NCI-H526 (cell line): ENCODE measurements at regions not wholly inside any gene's neighbourhood (a gene's known extent, or its start where the extent isn't known, plus 50 kb on each side); places are given as distances from the start of the nearest gene placed in this dataset.

Source experiments
- DNase-seq, 2 experiments: peaks; one replicate each; lab custom pipeline; 2025; lab: John Stamatoyannopoulos, UW

GRCh38 chr13:22178878-22179277 is 508.0 kb downstream of the FGF9 start:
- no peak for DNase-seq

DNA sequence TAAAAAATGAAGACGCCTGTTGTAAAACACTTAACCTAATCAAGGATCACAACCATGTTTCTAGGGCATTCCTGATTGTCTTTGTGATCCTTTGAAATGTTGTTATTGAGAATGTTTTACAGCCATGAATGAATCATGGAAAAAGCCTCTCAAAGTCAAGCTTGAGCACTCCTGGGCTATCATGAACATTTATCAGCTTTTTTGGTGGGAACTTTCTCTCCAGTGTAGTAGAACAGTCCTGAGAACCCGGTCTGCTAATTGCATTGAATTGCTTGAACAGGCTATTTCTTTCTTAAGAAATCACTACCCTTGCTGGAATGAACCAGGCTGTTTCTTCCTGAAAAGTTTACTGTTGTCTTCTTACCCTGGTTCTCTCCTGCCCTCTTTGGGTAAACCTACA is 516.5 kb downstream of the FGF9 start:
- DNase-seq, result no peak

DNA sequence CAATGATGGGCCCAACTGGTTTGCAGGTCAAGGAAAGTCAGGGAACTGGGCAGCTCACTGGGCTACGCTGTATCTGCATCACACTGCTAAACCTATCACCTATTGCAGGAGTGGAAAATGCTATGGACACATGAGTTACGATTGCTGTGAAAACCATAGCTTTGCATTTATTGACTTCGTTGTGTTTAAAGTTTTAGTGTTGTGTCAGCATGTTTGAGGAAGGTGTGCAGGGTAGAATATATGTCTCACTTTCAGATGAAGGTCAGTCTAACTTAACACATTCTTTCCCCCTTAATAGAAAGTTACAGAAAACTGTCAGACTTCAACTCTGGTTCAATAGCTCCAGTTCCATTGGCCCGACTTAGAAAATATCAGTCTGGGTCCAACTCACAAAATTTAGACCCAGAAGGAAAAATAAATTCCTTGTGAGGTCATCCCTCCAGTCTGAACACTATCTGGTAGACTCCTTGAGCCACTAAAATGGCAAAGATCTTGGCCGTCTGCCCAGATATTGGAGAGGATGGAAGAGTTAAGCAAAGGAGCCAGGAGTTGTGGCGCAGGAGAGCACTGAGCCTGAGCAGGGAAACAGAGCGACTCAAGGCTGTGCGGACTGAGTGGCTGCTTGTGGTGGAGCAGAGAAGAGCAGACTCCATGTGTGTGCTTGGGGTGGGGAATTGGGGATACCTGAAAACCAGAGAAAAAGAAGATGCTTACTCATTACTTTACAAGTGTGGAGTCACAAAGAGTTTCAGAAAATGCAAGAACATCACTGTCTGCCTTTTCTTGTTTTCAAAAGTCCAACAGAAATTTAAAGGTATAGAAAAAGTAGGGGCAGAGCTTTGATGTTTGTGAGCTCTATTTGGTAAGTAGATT is 518.5 kb downstream of the FGF9 start:
- DNase-seq, result no peak

DNA sequence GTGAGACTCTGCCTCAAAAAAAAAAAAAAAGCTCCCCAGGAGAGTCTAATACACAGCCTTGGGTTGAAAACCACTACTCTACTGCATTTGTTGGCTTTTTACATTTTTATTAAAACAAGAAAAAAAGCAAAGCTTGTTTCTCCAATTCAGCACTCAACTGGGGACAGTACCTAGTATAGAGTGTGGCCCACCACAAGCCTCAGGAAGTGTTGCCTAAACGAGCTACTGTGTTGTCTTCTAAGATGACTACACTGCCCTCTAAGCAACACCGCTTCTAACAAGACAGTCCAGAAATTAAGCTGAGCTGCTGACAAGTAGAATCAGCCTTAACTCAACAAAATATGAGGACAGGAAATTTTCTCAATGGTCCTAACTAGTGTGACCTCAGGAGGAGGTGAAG is 522.2 kb downstream of the FGF9 start:
- no peak for DNase-seq

GRCh38 chr13:22194106-22194805 is 523.4 kb downstream of the FGF9 start:
- DNase-seq, result no peak

GRCh38 chr13:22195726-22196125 is 524.9 kb downstream of the FGF9 start:
- DNase-seq, result no peak

GRCh38 chr13:22196777-22197176 is 525.9 kb downstream of the FGF9 start:
- peak in 1 of 2 experiments; percentile 57 for DNase-seq

- peak; percentile 87 to 96 for DNase-seq
These were observed 527.1 kb downstream of the FGF9 start for GRCh38 chr13:22198001-22198400.

DNA sequence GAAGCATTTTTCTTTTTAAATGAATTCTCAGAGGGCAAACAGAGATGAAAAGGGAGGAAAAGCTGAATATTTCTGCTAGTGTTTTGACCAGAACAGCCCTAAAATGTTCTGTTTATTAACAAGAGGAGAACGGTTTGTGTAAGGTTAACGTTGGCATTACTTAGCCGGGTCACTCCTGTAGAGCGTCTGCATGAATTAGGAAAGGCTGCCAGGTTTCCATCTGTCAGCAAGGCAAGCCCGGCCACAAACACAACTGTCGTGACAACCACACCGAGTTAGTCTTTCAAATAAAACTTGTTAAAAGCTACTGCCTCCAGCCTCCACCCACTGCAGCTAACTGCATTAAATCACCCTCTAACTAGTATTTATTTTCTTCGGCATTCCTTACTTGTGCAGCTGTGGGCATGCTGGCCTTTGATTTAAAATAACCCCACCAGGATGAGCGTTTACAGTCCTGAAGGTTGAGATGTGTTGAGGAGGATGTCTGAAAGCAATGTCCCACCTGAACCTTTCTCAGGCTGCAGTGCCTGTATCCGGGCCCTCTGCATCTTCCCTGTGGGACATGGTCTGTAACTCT is 527.9 kb downstream of the FGF9 start:
- DNase-seq, result peak in 1 of 2 experiments; percentile 50

DNA sequence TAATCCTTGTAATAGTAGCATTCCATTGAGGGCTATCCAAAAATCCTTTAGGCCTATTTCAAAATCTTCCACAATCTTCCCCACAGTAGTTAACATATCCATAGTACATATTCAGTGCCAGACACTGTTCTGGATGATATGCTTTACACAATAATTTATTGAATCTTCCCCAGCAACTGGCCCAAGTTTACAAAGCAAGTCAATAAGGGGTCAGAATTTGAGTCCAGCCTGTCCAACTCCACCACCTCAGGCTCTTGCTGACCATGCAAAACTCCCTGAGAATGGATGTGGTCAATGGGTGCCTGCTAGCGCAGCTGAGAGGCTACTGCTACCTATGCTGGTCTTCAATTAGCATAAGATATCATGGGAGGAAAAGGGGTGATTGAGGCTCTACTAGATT is 529.6 kb downstream of the FGF9 start:
- no peak for DNase-seq

GRCh38 chr13:22201375-22201925 is 530.6 kb downstream of the FGF9 start:
- no peak for DNase-seq

- DNase-seq, result no peak
These were observed 539.5 kb downstream of the FGF9 start for GRCh38 chr13:22210134-22210930.

- no peak for DNase-seq
These were observed 541.0 kb downstream of the FGF9 start for GRCh38 chr13:22211876-22212275.

GRCh38 chr13:22212576-22212975 is 541.7 kb downstream of the FGF9 start:
- no peak for DNase-seq

DNA sequence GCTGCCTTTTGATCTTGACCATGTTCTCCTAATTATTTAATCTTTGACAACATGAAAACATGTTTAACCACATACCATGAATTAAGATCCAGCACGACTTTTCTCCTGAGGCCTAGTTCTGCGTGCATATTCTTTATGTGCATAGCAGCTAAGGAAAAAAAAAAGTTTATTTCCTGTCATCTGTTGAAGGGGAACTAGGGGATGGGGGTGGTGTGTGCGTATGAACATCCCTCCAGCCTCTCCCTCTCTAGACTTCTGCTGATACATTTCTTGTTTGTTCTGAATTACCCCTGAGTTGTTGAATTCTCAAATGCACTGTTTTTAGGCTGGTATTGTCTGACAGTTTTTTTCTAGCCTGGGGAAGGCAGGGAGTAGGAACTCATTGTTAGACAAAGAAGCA is 543.3 kb downstream of the FGF9 start:
- DNase-seq, result no peak

- DNase-seq, result no peak
These were observed 547.9 kb downstream of the FGF9 start for GRCh38 chr13:22218797-22219196.

- no peak for DNase-seq
These were observed 548.8 kb downstream of the FGF9 start for GRCh38 chr13:22219709-22220108.

DNA sequence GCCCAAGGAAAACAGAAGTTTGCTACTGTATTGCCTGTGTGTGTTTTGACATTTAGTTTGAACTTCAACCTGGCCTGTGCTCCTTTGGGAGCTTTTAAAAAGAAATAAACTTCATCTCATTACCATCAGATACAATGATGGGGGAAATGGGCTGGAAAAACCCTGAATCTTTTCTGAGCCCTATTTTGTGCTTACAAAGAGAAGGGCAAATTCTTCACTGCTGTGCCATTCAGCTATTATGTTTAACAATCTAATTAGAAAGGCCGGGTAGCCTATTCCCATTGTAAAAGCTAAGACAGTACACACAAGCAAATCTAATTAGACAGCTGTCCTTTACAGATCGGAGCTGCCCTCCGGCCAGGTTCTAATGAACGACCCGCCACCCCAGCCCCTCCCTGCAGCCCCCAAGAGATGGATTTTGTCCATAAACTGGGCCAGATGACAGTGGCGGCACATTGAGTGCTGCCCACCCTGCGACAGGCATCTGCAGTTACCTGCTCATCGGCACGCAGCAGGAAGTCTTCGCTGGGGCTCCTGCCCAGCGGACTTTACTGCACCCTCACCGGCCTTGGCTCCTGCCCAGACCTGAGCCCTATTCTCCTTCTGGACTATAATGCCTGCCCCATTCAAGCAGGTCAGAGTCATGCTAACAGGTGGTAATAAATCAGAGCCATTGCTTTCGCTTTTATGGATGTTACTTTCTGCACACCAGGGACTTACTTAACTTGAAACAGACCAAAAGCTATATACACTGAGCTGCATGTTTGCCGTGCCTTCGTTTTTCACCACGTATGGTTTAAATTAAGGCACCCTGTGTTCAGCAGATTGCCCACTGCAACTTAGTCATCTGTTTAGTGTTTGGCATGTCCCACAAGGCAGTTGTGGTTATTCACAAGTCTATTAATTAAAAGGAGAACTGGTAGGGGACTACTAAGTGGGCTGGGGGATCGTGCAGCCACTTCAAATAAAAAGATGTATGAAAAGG is 549.6 kb downstream of the FGF9 start:
- no peak for DNase-seq

- no peak for DNase-seq
These were observed 552.5 kb downstream of the FGF9 start for GRCh38 chr13:22223411-22223810.

GRCh38 chr13:22226086-22226485 is 555.2 kb downstream of the FGF9 start:
- DNase-seq, result no peak

GRCh38 chr13:22227895-22228294 is 557.0 kb downstream of the FGF9 start:
- DNase-seq, result no peak
